DMS153 (cell line): ENCODE measurements at regions not wholly inside any gene's neighbourhood (a gene's known extent, or its start where the extent isn't known, plus 50 kb on each side); places are given as distances from the start of the nearest gene placed in this dataset.
"Not testable (repeated sequence)": the region's sequence is repeated elsewhere in the genome, so short reads cannot be mapped to it uniquely, and the experiment has no call there.

Source experiments
- DNase-seq: peaks from one replicate; lab custom pipeline; 2025; lab: John Stamatoyannopoulos, UW

- DNase-seq, result no peak
These were observed 477.6 kb downstream of the TMEM232 start for GRCh38 chr5:110248921-110249320.

DNA sequence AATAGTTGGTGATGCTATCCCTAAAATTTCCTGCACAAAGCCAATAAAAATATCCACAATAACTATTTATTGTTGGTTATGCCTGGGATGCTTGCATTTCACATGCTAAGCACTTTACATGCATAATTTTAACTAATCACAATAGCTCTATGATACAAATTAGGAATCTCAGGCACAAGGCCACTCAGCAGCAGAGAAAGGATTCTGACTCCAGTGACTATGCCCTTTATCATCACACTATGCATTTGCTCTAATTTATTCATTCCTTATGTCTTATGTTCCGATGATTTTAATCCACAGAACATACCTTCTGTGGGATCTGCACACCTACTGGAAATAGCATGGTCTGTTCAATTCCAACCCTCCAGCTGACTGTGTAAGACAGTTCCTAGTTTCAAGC is 476.1 kb downstream of the TMEM232 start:
- DNase-seq, result no peak

DNA sequence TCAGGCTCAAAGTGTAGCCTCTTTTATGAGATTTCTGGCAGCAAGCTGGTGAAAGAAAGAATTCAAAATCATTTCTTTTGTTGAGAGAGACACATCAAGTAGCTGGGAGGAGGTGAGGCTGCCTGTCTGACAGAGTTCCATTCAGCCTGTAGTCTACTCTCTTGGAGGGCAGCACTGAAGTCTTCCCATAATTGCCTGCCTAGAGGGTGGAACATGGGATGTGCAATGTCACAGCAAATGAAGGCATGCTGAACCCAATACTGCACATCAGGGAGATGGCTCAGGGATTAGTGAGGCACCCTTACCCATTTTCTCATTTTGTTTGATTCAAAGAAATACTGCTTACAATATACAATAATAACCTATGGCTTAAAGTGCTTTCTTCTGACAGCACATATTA is 475.7 kb downstream of the TMEM232 start:
- no peak for DNase-seq

DNA sequence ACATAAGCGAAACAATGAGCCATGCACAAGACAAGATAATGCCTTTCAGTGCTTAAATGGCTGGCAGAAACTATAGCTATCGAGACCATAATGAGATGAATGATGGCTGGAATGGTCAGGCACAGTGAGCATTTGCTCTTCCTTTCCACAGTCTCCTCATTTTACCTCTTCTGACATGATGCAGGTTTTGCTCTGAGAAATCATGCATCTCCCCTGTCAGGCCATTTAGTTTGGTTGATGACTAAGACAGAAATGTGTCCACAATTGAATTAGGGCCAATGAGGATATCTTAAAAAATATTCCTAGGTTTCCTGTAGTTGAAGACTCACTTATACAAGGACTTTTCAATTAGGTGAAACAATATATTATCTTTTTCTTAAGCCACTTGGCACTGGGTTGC is 475.1 kb downstream of the TMEM232 start:
- no peak for DNase-seq

- no peak for DNase-seq
These were observed 471.3 kb downstream of the TMEM232 start for GRCh38 chr5:110255194-110255593.

DNA sequence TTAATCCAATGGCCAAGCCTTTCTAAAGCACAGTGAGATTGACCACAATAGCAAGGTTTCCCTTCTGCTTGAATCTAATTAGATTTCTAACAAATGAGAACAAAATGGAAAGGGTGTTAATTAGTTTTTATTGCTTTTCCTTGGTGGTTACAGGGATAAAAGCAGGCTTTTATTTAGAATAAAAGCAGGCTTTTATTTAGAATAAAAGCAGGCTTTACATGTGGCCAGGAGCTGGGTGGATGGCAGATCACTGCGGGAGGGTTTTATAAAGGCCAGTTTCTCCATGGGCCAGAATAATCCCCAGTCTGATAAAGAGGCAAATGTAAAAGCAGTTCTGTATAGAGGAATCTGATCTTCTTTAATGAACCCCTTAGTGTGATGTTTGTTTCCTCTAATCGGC is 470.2 kb downstream of the TMEM232 start:
- DNase-seq, result no peak

DNA sequence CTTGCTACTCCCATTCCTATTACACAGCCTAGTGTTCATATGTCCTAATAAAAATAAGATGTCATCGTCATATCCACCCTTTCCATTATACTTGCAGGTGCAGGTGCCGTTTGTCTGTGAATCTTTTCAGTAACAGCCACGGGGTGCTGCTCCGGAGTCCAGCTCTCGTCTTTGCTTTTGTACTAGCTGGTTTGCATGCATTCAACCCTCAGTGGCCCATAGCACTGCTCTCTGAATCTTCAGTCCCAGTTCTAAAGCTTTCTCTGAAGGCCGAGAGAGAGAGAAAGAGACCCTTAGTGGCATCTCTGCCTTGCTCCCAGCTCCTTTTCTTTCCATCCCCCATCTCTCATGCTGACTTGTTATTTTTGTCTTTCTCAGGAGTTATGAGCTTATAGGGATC is 468.5 kb downstream of the TMEM232 start:
- DNase-seq, result no peak

- peak; percentile 1 for DNase-seq
These were observed 467.8 kb downstream of the TMEM232 start for GRCh38 chr5:110258460-110259216.

GRCh38 chr5:110262749-110263148 is 463.7 kb downstream of the TMEM232 start:
- DNase-seq, result no peak

- no peak for DNase-seq
These were observed 461.8 kb downstream of the TMEM232 start for GRCh38 chr5:110264661-110265060.

GRCh38 chr5:110265162-110265561 is 461.3 kb downstream of the TMEM232 start:
- DNase-seq, result no peak

DNA sequence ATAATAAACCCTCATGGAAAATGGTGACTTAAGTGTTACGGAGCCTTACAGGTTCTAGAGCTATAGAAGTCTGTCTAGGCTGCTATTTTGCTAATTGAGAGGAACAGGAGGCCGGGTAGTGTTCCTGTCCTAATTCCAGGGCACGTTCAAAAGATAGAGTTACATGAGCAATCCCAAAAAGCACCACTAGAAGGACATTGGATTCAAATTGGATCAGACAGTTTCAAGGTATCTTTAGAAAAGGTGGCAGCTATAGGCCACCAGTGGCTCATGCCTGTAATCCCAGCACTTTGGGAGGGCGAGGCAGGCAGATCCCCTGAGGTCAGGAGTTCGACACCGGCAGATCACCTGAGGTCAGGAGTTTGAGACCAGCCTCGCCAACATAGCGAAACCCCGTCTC is 458.8 kb downstream of the TMEM232 start:
- DNase-seq, result no peak

- no peak for DNase-seq
These were observed 458.2 kb downstream of the TMEM232 start for GRCh38 chr5:110268283-110268682.

- DNase-seq, result no peak
These were observed 457.5 kb downstream of the TMEM232 start for GRCh38 chr5:110268985-110269384.

DNA sequence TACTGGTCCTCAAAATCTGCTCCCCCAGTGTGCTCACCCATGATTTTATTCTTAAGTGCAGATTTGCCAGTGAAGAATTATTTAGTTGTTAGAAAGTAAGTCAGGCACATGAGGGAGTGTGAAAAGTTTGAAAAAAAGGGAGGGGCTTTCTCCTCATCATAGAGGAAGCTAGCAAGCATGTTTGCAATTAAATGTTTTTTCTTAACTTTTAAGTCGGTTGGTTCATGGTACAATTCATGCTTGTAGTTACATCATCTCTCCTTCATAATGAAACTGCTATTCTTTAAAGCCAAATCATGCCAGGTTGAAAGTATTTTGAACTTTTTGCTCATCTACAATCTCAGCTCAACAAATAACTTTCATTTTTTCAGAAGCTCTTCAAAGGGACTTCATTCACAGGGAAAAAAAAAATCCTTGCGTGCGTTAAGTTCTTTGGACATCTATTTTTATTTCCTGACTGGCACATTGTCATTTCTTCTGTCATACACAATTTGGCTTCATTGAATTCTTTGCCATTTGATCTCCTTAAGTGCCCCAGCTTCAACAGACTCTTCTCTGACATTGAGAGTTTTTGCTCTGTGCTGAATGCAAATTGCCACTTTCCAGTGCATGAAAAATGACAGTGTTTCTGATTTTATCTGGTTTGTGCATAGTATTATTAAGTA is 456.9 kb downstream of the TMEM232 start:
- DNase-seq, result no peak

- no peak for DNase-seq
These were observed 450.6 kb downstream of the TMEM232 start for GRCh38 chr5:110275878-110276277.

- not testable (repeated sequence) for DNase-seq
These were observed 448.0 kb downstream of the TMEM232 start for GRCh38 chr5:110278449-110278848.

- DNase-seq, result not testable (repeated sequence)
These were observed 442.4 kb downstream of the TMEM232 start for GRCh38 chr5:110284121-110284520.

- no peak for DNase-seq
These were observed 437.5 kb downstream of the TMEM232 start for GRCh38 chr5:110288766-110289511.

GRCh38 chr5:110289512-110289810 is 437.0 kb downstream of the TMEM232 start:
- DNase-seq, result no peak

DNA sequence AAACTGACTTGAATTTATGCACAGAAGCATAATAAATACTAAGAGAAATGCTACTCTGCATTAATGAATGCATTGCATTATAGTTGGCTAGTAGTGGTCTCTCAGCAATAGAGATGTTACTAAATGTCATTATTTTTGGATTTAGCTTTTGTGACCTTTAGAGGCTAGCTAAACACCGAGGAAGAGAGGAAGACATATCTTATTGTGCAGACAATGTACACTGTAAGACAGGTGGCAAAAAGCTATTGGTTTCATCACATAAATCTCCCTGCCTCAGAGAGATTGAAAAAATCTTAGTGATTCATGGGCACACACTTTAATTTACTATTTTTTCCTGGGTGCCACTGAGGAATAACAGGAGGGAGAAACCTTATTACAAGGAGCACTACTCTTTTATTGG is 435.9 kb downstream of the TMEM232 start:
- no peak for DNase-seq

- DNase-seq, result no peak
These were observed 432.2 kb downstream of the TMEM232 start for GRCh38 chr5:110294281-110294680.

DNA sequence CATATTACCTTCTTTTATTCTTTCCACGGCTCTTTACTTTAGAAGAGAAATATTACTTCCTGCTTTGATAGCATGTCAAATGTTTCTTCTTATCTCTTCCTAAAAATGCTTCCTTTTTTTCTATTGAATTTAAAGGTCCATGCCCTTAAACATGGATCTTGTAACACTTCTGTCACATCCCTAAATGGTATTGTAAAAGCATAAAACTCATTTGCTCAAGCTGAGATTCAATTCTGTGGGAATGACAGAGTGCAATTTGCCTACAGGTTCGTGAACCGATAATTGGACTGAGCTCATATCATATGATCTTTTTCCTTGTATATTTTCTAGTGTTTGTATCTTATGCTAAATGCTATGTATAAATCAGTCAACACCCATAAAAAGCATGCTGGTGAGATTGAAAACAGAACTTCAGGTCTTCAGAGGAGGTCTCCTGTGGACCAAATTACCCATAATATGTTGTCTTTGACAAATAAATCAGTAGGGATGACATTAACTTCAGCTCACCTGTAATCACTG is 429.3 kb downstream of the TMEM232 start:
- no peak for DNase-seq
